BLaER1 treated with 17β-estradiol and CSF1 and Interleukin-3, amounts not matched to agents 10 nM and 100 nM (cell line): ENCODE measurements at regions not wholly inside any gene's neighbourhood (a gene's known extent, or its start where the extent isn't known, plus 50 kb on each side); places are given as distances from the start of the nearest gene placed in this dataset.
"Not testable (repeated sequence)": the region's sequence is repeated elsewhere in the genome, so short reads cannot be mapped to it uniquely, and the experiment has no call there.

Experiments used
- H3K27ac ChIP-seq, 11 experiments: shearing (Covaris generic); formaldehyde crosslinking; 2 replicates each; pipeline ENCODE4 v1.8.1; 2022
- H3K27me3 ChIP-seq, 11 experiments: shearing (Covaris generic); formaldehyde crosslinking; 2 replicates each; pipeline ENCODE4 v1.8.1; 2022
- H3K36me3 ChIP-seq, 11 experiments: shearing (Covaris generic); formaldehyde crosslinking; 2 replicates each; pipeline ENCODE4 v1.8.1; 2022
- H3K4me1 ChIP-seq, 10 experiments: shearing (Covaris generic); formaldehyde crosslinking; 2 replicates each; pipeline ENCODE4 v1.8.1; 2022
- H3K4me2 ChIP-seq, 11 experiments: shearing (Covaris generic); formaldehyde crosslinking; 2 replicates each; pipeline ENCODE4 v1.8.1; 2022
- H3K4me3 ChIP-seq, 10 experiments: shearing (Covaris generic); formaldehyde crosslinking; 2 replicates each; pipeline ENCODE4 v1.8.1; 2022
- H3K9ac ChIP-seq, 11 experiments: shearing (Covaris generic); formaldehyde crosslinking; 2 replicates each; pipeline ENCODE4 v1.8.1; 2022
- H3K9me3 ChIP-seq, 11 experiments: shearing (Covaris generic); formaldehyde crosslinking; replicated peaks in 1 of 11; 2 replicates each; pipeline ENCODE4 v1.8.1; 2022
- H4K20me1 ChIP-seq, 11 experiments: shearing (Covaris generic); formaldehyde crosslinking; 2 replicates each; pipeline ENCODE4 v1.8.1; 2022

GRCh38 chr7:150169515-150169914 is 153.6 kb upstream of the LRRC61 start:
- not testable (repeated sequence) for H3K27me3 ChIP-seq, H3K36me3 ChIP-seq

GRCh38 chr7:150169943-150170490 is 153.1 kb upstream of the LRRC61 start:
- not testable (repeated sequence) for H3K9me3 ChIP-seq, H3K4me3 ChIP-seq, H3K9ac ChIP-seq, H3K36me3 ChIP-seq, H3K27me3 ChIP-seq, H4K20me1 ChIP-seq
- H3K4me2 ChIP-seq = 0 out of 22 replicates have a peak overlapping the region, but pooled peaks of 1 of the 11 experiments have one; percentile 74
- H3K27ac ChIP-seq = peak overlapping the region in 1 of 11 experiments; percentile 38; a peak in 1 of 22 replicates
- H3K4me1 ChIP-seq = peaks cover 0 to 14% (median 0%) of the 10 kb centered on the region in 10 experiments; a peak in 3 of 20 replicates

More at GRCh38 chr7:150169515-150169914, 153.6 kb upstream of the LRRC61 start:
- H3K9me3 ChIP-seq, H4K20me1 ChIP-seq, H3K9ac ChIP-seq, H3K4me3 ChIP-seq: not testable (repeated sequence)
- Histone ChIP-seq H3K4me2 (peak overlapping the region in 2 of 11 experiments; percentile 51 to 74; a peak in 4 of 22 replicates), H3K27ac (peak overlapping the region in 1 of 11 experiments; percentile 38; a peak in 2 of 22 replicates), H3K4me1 (peaks cover 0 to 14% (median 0%) of the 10 kb centered on the region in 10 experiments; a peak in 3 of 20 replicates)

GRCh38 chr7:150183602-150184001 is 139.6 kb upstream of the LRRC61 start:
- not testable (repeated sequence) for H3K9me3 ChIP-seq, H3K36me3 ChIP-seq

GRCh38 chr7:150189963-150190362 is 133.2 kb upstream of the LRRC61 start:
- not testable (repeated sequence) for H3K36me3 ChIP-seq, H3K9me3 ChIP-seq, H3K9ac ChIP-seq, H3K27me3 ChIP-seq, H3K4me3 ChIP-seq, H3K4me1 ChIP-seq, H4K20me1 ChIP-seq
- peak overlapping the region in 1 of 11 experiments; percentile 40; a peak in 1 of 22 replicates for H3K27ac ChIP-seq
- H3K4me2 ChIP-seq = 0 out of 22 replicates have a peak overlapping the region, but pooled peaks of 1 of the 11 experiments have one; percentile 6

More at GRCh38 chr7:150183602-150184001, 139.6 kb upstream of the LRRC61 start:
- not testable (repeated sequence) for H3K4me3 ChIP-seq, H3K9ac ChIP-seq, H3K27me3 ChIP-seq, H3K4me2 ChIP-seq, H3K27ac ChIP-seq, H3K4me1 ChIP-seq, H4K20me1 ChIP-seq

GRCh38 chr7:150192541-150192940 is 130.6 kb upstream of the LRRC61 start:
- not testable (repeated sequence) for H3K4me2 ChIP-seq, H3K9ac ChIP-seq, H3K36me3 ChIP-seq, H4K20me1 ChIP-seq, H3K27ac ChIP-seq, H3K9me3 ChIP-seq, H3K4me1 ChIP-seq, H3K4me3 ChIP-seq, H3K27me3 ChIP-seq

- H3K4me3 ChIP-seq, H3K9ac ChIP-seq, H3K27ac ChIP-seq, H3K27me3 ChIP-seq, H3K9me3 ChIP-seq, H3K4me1 ChIP-seq, H3K4me2 ChIP-seq, H3K36me3 ChIP-seq, H4K20me1 ChIP-seq: not testable (repeated sequence)
Observed at GRCh38 chr7:150193866-150194265, 129.3 kb upstream of the LRRC61 start.
